HG03571 (cell line): ENCODE measurements at regions not wholly inside any gene's neighbourhood (a gene's known extent, or its start where the extent isn't known, plus 50 kb on each side); places are given as distances from the start of the nearest gene placed in this dataset.
"Not testable (repeated sequence)": the region's sequence is repeated elsewhere in the genome, so short reads cannot be mapped to it uniquely, and the experiment has no call there.

ENCODE experiments used
- ATAC-seq: cut with Tn5 transposase; IDR thresholded peaks from one replicate; pipeline ENCODE4 v1.9.1; 2021; ENCODE audit not compliant: unreplicated experiment

DNA sequence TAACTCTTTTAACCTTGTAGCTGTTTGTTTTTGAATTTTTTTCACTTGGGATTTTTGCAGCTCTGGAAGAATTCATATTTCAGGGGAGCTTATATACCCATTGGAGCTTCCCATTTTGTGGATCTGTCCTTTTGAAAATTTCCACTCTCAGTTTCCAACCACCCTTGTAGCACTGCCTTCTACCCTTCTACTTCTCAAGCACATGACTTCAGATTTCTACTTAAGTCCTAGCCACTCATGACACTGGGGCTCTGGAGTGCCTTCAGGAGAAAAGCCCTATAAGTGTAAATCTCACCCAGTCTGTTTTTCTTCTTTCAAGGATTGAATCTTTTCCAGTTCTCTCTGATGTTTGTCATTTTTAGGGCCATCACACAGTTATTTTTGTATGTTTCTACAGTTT, 283.7 kb upstream of the KCNH7 start:
- ATAC-seq = no peak

DNA sequence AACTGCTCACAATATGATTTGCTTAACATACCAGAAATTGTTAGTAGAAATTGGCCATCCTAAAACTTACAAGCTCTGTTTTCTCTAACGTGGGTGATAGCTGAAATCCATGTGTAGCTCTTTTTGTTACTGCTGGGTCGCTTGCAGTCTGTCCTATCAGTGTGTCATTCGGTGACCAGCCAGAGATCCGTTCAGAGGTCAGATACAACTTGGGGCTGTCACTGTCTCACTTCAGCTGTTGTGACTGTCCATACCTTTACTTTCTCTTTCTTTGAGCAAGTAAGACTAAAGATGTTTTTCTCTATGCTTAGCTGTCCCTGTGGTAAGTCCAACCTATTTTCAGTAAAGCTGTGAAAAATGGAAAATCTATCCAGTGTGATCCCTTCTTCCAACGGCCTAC, 282.9 kb upstream of the KCNH7 start:
- no peak for ATAC-seq

DNA sequence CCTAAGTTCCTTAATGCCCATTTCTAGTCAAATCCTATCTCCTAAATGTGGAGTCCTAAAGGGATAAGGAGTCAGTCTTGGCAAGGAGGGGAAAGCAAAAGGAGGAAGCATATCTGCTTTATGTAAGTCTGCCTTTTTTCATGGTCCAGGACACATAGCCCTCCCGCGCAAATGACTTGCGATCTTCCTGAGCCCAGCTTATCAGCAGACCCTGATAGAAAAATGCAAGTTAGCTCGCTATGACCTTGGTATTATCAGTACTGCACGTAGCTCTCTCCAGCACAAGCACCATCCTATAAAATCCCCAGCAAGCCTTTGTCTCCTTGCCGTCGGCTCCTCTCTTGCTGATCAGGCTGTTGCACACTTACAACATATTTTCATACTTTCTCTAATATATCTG, 281.4 kb upstream of the KCNH7 start:
- no peak for ATAC-seq

DNA sequence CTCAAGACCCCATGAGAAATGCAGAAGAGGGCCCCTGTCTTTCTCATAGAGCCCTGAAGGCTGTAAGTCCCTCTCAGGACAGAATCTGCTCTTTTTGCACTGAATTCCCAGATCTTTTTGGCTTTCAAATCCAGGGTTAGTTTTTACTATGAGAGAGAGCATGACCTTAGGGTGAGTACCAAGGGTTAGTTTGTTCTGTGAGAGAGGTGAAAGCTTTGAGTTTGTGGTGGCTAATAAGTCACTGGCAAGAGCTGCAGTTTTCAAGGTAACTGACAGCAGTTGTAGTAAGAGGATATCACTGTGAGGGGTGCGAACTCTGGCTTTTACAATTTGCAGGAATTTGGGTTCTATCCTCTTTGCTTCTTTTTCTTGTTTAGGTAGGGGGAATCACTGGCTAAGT, 248.4 kb upstream of the KCNH7 start:
- ATAC-seq = no peak

DNA sequence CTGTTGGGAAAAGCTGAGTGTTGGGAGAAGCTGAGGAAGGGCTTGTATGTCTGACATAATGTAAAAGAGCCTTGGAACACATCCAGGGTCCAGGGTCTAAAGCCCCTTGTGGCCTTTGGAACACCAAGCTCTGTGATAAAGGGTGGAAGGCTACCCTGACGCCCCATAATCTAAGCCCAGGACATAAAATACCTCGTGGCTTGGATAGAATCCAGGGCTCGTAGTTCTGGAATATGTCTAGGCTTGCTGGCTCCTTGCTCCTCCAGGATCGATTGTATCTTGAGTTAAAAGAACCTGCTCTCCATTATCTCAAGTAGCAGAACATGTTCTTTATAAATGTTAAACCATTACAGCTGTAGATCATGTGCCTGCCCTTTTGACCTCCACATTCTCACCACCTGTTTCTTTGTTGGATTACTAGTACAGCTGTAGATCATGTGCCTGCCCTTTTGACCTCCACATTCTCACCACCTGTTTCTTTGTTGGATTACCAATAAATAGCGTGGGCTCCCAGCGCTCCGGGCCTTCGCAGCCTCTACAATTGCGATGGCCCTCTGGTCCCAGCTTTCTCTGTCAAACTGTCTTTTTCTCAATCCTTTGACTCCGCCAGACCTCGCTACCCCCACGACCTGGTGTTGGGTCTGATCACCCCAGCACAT, 246.9 kb upstream of the KCNH7 start:
- ATAC-seq = not testable (repeated sequence)

DNA sequence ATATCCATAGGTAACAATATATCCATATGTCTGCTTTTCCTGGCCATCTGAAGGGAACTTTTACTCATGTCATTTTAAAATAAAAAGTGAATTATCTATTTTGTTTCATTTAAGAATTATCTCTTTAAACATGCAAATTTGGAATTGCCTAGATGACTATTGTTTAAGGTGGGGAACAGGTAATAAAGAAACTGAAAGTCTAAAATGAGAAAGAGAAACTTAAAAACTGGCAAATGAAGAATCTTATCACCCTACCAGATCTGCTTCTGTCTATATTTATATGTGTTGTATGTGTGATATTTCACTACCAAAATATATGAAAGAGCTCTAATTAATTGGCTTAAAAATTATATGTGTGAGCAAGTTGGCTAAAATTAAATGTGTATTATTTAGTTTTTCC, 243.2 kb upstream of the KCNH7 start:
- no peak for ATAC-seq

DNA sequence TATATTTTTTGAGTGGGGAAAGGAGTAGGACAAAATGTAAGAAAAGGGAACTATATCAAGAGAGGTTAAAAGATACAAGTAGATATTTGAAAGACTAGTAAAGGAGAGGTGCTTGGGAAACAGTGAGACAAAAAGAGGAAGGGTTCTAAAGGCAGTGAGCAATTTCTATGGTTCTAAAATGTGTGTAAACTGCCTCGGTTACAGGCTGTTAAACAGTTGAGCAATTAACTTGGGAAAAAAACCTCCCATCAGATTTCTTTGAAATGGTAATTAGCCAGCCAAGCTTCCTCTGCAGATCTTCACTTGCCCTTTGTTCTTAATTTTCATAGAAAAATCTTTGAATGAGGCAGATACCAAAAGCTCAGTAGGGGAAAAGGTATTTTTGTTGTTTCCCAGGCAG, 238.7 kb upstream of the KCNH7 start:
- ATAC-seq = no peak

DNA sequence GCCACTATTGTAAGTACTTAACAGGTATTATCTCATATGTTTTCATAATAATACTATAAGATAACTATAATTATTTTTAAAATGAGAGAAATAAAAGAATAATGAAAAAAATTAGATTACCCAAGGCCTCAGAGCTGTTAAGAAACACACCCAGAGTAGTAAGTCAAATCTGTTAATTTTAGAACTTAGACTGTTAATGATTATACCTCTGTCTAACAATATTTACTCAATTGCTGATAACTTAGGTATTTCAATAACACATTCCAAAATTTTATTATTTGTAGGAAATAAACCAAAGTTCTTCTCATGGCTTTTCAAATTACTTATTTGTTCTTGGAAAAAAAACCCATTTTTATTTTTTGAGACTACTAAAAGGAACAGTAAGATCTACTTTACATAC, 227.5 kb upstream of the KCNH7 start:
- ATAC-seq = no peak

DNA sequence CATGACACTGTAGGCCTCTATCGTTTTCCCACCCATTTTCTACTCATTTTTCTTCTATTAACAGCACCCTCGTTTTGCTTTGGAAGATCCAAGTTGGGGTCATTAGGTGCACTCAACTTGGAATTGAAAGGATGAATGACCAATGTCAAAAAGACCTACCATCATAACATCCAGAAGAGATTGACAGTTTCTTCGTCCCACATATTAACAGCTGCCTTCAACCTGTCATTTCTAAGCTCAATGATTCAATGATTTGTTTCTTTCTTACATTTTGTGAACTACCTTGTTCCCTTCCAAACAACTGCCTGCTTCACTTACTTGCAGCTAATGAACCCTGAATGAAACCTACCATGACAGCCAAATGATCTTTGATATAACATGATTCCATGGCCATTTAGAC, 224.0 kb upstream of the KCNH7 start:
- ATAC-seq = no peak

DNA sequence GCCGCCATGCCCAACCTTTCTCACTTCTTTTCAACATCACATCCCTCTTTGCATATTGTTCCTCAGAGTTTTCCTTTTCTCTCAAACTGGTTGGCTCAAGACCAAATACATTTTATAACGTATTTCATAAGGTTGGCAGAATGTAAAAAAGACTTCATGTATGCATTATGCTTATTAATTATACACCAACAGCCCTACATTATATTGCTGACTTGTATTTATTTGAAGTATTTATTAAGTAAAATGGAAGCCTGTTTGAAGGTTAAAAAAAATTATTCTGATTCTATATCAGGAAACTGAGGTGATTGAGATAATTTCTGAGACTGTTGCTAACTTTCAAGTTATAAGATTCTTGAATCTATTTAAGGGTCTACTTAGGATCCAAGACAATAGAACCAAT, 208.0 kb upstream of the KCNH7 start:
- no peak for ATAC-seq

DNA sequence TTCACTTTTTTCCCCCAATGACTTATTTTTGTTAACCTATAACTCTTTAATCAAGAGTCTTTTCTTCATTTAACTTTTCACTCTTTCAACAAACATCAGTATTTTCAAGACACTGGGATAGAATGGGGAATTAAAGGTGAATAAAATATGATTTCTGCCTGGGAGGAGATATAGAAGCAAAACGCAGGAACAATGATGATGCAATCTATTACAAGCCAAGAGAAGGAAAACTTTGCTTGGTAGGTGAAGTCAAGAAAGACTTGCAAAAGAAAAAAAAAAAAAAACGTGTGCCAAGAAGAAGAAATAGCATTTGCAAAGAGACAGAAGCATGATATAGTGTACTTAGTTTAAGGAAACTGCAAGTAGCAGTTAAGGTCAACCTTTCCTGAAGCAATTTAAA, 207.3 kb upstream of the KCNH7 start:
- ATAC-seq = no peak

DNA sequence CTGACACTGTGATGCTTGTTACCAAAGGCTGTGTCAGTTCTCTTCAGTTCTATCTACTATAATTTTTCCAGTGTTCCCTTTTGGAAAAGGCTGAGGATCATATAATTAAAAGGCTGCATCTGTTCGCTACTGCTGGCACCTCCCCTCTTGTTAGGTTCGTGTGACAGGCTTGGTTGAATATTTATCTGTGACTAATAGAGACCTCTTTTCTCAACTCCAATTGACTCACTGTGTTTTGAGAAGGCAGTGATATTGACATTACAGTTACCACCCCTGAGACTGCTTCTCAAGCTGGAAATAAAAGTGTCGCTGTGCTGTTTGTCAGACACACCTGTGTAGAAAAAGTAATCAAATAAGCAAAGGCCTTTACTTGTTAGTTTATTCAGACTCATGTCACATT, 205.5 kb upstream of the KCNH7 start:
- no peak for ATAC-seq

DNA sequence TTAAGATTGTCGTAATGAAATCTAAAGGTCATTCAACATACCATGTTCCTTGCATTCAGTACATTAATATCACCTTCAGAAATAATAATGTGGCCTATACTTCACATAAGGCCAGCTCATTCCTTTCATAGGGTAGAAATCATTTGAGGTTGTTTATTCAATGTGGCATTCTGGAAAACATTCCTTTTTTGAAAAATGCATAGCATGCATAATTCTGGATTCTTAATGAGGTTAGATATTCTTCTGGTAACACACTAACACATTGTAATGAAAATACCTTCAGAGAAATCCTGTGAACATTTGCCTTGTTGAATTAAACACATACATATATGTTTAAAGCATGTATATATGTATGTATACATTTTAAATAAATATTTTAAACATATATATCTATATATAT, 204.6 kb upstream of the KCNH7 start:
- ATAC-seq = no peak

DNA sequence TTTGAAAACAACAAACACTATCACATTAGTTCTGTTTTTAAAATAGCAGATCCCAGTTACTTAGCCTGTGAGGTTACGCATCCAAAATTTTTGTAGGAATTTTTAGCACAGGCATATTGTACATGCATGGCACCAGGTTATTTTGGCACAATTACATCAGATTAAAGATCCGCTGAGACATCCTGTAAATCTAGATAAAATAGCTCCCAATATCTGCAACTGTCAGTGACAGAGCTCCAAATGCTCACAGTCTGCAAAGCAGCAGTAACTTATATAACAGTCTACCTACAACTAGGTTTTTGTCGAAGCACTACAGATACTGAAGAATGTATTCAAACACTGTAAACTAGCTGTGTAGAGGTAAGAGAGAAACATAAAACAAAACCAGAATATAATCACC, 200.7 kb upstream of the KCNH7 start:
- ATAC-seq = no peak

DNA sequence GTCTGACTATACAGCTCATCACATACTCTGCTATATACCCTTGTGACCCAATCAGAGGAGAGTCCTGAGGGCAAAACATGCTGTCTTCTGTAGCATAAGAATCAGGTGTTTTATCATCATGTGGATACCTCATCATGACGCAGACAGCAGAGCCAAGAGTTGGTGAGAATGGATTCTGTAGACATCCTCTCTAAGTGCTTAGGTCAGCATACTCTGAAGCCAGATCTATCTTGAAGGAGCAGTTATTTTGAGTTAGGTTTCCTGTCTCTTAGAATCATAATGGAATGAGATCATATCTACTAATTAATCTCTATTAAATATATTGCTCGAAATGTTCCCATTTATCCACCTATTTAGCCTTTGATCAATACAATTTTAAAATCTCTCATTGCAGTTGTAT, 190.2 kb upstream of the KCNH7 start:
- ATAC-seq = no peak

DNA sequence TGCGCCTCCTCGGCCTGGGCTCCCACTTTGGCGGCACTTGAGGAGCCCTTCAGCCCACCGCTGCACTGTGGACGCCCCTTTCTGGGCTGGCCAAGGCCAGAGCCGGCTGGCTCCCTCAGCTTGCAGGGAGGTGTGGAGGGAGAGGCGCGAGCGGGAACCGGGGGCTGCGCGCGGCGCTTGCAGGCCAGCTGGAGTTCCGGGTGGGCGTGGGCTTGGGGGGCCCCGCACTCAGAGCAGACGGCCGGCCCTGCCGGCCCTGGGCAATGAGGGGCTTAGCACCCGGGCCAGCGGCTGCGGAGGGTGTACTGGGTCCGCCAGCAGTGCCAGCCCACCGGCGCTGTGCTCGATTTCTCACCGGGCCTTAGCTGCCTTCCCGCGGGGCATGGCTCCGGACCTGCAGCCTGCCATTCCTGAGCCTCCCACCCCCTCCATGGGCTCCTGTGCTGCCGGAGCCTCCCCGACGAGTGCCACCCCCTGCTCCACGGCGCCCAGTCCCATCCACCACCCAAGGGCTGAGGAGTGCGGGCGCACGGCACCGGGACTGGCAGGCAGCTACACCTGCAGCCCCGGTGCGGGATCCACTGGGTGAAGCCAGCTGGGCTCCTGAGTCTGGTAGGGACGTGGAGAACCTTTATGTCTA, 187.7 kb upstream of the KCNH7 start:
- not testable (repeated sequence) for ATAC-seq

DNA sequence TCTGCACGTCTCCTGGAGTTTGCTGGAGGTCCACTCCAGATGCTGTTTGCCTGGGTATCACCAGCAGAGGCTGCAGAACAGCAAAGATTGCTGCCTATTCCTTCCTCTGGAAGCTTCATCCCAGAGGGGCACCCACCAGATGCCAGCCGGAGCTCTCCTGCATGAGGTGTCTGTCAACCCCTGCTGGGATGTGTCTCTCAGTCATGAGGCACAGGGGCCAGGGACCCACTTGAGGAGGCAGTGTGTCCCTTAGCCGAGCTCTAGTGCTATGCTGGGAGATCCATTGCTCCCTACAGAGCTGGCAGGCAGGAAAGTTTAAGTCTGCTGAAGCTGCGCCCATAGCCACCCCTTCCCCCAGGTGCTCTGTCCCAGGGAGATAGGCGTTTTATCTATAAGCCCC, 178.3 kb upstream of the KCNH7 start:
- not testable (repeated sequence) for ATAC-seq

DNA sequence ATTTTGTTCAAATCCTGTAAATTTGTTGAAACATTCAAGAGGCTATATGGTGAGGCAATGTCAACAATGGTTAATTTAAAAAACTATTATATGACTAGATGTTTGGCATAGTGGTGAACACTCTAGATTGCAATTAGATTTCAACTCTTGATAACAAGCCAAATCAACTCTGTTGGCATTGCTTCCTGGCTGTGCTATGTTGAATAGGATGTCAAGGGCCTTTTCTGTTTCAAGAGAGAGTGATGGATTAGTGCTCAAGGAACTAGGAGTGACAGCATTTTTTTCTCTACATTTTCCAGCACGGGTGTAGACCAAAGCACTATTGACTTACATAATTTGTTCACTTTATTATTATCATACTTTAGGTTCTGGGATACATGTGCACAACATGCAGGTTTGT, 172.4 kb upstream of the KCNH7 start:
- no peak for ATAC-seq

DNA sequence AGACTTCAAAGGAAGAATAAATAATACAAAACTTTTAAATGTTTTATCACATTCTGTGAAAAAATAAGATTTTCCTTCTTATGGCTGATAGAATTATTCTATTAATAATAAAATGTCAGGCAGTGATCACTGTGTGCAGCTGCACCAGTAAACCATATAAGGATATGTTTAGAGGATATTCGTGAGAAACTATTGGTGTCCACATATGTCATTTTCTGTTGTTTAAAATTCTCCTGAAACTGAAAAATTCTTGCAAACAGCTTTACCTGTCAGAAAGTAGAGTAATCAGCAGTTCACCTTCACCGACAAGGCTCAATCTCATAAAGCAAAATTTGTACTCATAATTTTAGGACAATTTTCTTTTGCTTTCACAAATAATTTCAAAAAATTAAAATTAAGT, 170.1 kb upstream of the KCNH7 start:
- no peak for ATAC-seq

DNA sequence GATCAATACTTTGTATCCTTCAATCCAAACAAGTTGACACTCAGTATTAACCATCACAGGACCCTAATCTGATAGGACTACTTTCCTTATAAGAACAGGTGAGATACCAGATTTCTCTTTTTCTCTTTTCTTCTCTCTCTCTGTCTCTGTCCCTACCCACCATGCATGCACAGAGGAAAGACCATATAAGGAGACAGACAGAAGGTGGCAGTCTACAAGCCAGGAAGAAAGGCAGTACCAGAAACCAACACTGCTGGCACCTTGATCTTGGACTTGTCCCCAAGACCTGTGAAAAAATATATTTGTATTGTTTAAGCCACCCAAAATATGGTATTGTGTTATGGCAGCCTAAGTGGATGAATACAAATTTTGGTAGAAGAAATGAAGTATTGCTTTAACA, 156.2 kb upstream of the KCNH7 start:
- ATAC-seq = no peak

DNA sequence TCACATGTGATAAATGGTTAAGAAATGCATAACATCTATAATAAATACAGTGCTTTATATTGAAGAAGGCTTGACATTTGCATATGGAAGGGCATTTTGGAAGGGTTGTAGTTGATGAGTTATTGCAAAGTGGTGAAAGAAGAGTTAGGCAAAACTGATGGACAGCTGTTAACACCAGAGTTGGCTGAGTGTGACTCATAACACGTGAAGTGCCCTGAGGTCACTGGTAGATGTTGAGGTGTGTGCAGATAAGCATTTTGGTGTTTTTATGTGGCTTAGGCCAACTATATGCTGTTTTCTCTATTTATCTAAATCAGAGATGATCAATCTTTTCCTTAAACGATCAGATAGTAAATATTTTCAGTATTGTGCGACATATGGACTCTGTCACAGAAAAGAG, 154.3 kb upstream of the KCNH7 start:
- ATAC-seq = no peak

DNA sequence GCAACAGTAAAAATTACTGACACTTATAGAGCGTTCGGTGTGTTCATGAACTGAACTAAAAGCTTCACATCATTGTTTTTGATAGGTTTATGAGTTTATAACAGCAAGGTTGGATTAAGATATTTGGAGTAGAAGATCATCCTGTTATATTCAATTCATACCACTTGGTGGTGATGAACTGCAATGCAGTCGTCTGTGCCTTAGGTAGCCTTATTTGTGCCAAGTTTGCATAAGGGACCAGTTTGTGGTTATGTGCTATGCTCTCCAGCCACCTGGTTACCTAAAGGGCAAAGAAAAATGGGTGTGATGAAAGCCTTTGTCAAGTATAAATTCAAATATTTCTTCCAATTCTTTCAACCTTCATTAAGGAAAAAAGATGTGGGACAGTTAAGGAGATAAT, 150.9 kb upstream of the KCNH7 start:
- no peak for ATAC-seq

DNA sequence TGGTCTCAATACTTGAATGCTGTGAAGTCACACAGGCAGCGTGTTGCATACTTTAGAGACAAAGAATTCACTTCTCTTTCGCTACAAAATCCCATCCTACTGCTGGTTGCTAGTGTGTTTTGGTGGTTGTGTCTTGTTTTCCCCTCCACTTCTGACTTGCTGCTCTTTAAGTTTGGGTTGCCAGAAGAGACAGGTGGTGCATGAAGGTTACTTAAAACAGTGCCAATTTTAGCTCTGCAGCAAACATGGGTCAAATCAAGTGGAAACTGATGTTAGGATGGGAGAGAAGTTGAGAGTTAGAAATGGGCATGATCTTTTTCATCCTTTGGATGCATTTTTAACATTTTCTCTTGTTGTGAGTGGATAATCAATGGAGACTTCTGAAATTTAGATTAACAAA, 136.2 kb upstream of the KCNH7 start:
- no peak for ATAC-seq
